ENCODE measurements at regions not wholly inside any gene's neighbourhood (a gene's known extent, or its start where the extent isn't known, plus 50 kb on each side); places are given as distances from the start of the nearest gene placed in this dataset.

GRCh38 chr1:220430059-220430458 lies 97.9 kb upstream of the MARK1 start:
- Histone ChIP-seq H3K36me3 (ENCODE audit: control insufficient read depth in 2 of 2, extremely low read depth in 1 of 2, insufficient read depth in 2 of 2, low read length in 2 of 2) (no peaks in the 10 kb centered on the region), H3K9me3 (ENCODE audit: control insufficient read depth, low read depth, low read length) (no peaks in the 10 kb centered on the region), H3K4me1 (ENCODE audit: control insufficient read depth, extremely low read depth, insufficient read depth, low read length) (peaks cover 12% of the 10 kb centered on the region), H3K27ac (ENCODE audit: control insufficient read depth, insufficient read depth, low read length) (no peak overlapping the region), H3K27me3 (ENCODE audit: control insufficient read depth, extremely low read depth, insufficient read depth, low read length) (no peaks in the 10 kb centered on the region), H2AFZ (ENCODE audit: control insufficient read depth, low read length) (no peak overlapping the region), H3K79me2 (ENCODE audit: control insufficient read depth, insufficient read depth, low read length) (no peaks in the 10 kb centered on the region), H4K20me1 (ENCODE audit: control insufficient read depth, extremely low read depth, insufficient read depth, low read length) (no peaks in the 10 kb centered on the region), H3K9ac (ENCODE audit: control insufficient read depth, extremely low read depth, insufficient read depth, low read length) (no peak overlapping the region), H3K4me2 (ENCODE audit: control insufficient read depth, extremely low read depth, insufficient read depth, low read depth, low read length) (no peak overlapping the region), H3K4me3 (ENCODE audit: control insufficient read depth in 2 of 3, extremely low read depth in 1 of 3, insufficient read depth in 2 of 3, low read depth in 1 of 3, low read length in 3 of 3) (no peak overlapping the region), H3K9me1 (ENCODE audit: control insufficient read depth, extremely low read depth, insufficient read depth, low read length) (no peaks in the 10 kb centered on the region)
- no peak for TF ChIP-seq EZH2 (IDR thresholded peaks at IDR 0.05; ENCODE audit: low read length)
- TF ChIP-seq CTCF (optimal IDR thresholded peaks at IDR 0.05 in 1 of 3, IDR thresholded peaks at IDR 0.05 in 1 of 3, conservative IDR thresholded peaks at IDR 0.05 in 1 of 3; ENCODE audit: extremely low read depth in 1 of 3, insufficient read depth in 2 of 3, low read length in 3 of 3) = peak in 1 of 3 experiments; percentile 11
- dilution Hi-C loops (cut with MboI; ENCODE audit: extremely low pct_ligation_motif_present, low sequenced_read_pairs) = no loop called here
- DNase-seq (ENCODE audit: low read depth, low spot score) (no peak), FAIRE-seq (peak; percentile 82)

GRCh38 chr1:220426989-220427388 lies 100.9 kb upstream of the MARK1 start:
- dilution Hi-C loops (cut with MboI; ENCODE audit: extremely low pct_ligation_motif_present, low sequenced_read_pairs) = no loop called here
- Histone ChIP-seq H3K79me2 (ENCODE audit: control insufficient read depth, insufficient read depth, low read length) (no peaks in the 10 kb centered on the region), H3K9me3 (ENCODE audit: control insufficient read depth, low read depth, low read length) (no peaks in the 10 kb centered on the region), H3K36me3 (ENCODE audit: control insufficient read depth in 2 of 2, extremely low read depth in 1 of 2, insufficient read depth in 2 of 2, low read length in 2 of 2) (no peaks in the 10 kb centered on the region), H3K4me2 (ENCODE audit: control insufficient read depth, extremely low read depth, insufficient read depth, low read depth, low read length) (no peak overlapping the region), H2AFZ (ENCODE audit: control insufficient read depth, low read length) (no peak overlapping the region), H3K4me1 (ENCODE audit: control insufficient read depth, extremely low read depth, insufficient read depth, low read length) (peaks cover 12% of the 10 kb centered on the region), H3K4me3 (ENCODE audit: control insufficient read depth in 2 of 3, extremely low read depth in 1 of 3, insufficient read depth in 2 of 3, low read depth in 1 of 3, low read length in 3 of 3) (no peak overlapping the region), H3K27me3 (ENCODE audit: control insufficient read depth, extremely low read depth, insufficient read depth, low read length) (no peaks in the 10 kb centered on the region), H3K9ac (ENCODE audit: control insufficient read depth, extremely low read depth, insufficient read depth, low read length) (no peak overlapping the region), H3K9me1 (ENCODE audit: control insufficient read depth, extremely low read depth, insufficient read depth, low read length) (no peaks in the 10 kb centered on the region), H4K20me1 (ENCODE audit: control insufficient read depth, extremely low read depth, insufficient read depth, low read length) (no peaks in the 10 kb centered on the region), H3K27ac (ENCODE audit: control insufficient read depth, insufficient read depth, low read length) (no peak overlapping the region)
- TF ChIP-seq CTCF (optimal IDR thresholded peaks at IDR 0.05 in 1 of 3, IDR thresholded peaks at IDR 0.05 in 1 of 3, conservative IDR thresholded peaks at IDR 0.05 in 1 of 3; ENCODE audit: extremely low read depth in 1 of 3, insufficient read depth in 2 of 3, low read length in 3 of 3) (no peak), EZH2 (IDR thresholded peaks at IDR 0.05; ENCODE audit: low read length) (no peak)
- DNase-seq (ENCODE audit: low read depth, low spot score) (peak; percentile 28), FAIRE-seq (peak; percentile 96)
